GM12891 (cell line): ENCODE measurements at regions not wholly inside any gene's neighbourhood (a gene's known extent, or its start where the extent isn't known, plus 50 kb on each side); places are given as distances from the start of the nearest gene placed in this dataset.
"Not testable (repeated sequence)": the region's sequence is repeated elsewhere in the genome, so short reads cannot be mapped to it uniquely, and the experiment has no call there.

Experiments
- POLR2A ChIP-seq: IDR thresholded peaks from 2 replicates; pipeline ENCODE4 v1.6.1; 2011; ENCODE audit warnings: low read depth, low read length, control low read depth
- POLR2AphosphoS5 ChIP-seq: IDR thresholded peaks from 2 replicates; pipeline ENCODE4 v1.6.1; 2011; ENCODE audit warnings: low read depth, low read length, control low read depth

DNA sequence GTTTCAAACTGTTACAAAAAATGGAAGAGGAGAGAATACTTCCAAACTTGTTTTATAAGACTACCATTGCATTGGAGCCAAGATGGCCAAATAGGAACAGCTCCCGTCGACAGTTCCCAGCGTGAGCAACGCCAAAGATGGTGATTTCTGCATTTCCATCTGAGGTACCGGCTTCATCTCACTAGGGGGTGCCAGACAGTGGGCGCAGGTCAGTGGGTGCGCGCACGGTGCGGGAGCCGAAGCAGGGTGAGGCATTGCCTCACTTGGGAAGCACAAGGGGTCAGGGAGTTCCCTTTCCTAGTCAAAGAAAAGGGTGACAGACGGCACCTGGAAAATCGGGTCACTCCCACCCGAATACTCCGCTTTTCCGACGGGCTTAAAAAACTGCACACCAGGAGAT is 149.7 kb upstream of the POF1B start:
- TF ChIP-seq POLR2A, POLR2AphosphoS5: not testable (repeated sequence)
